Coronary artery (tissue), 2 donors: ENCODE measurements at regions not wholly inside any gene's neighbourhood (a gene's known extent, or its start where the extent isn't known, plus 50 kb on each side); places are given as distances from the start of the nearest gene placed in this dataset.

ENCODE experiments used
- DNase-seq: peaks from one replicate; pipeline ENCODE4 v3.0.0-alpha.2; 2017; ENCODE audit warnings: low spot score
- H3K27ac ChIP-seq, 2 donors: fragments of 200-600 bp; sonication (generic); one replicate each; pipeline ENCODE4 v1.5.1; 2016 to 2019
- H3K4me3 ChIP-seq: fragments of 200-600 bp; sonication (generic); 2 replicates; pipeline ENCODE4 v1.5.1; 2016; ENCODE audit warnings: mild to moderate bottlenecking, moderate library complexity
- TF ChIP-seq, protein P1 (sequence below): fragments of 200-600 bp; sonication (generic); IDR thresholded peaks from one replicate; pipeline ENCODE4 v1.5.1; 2019; ENCODE audit warnings: antibody characterized with exemption

DNA sequence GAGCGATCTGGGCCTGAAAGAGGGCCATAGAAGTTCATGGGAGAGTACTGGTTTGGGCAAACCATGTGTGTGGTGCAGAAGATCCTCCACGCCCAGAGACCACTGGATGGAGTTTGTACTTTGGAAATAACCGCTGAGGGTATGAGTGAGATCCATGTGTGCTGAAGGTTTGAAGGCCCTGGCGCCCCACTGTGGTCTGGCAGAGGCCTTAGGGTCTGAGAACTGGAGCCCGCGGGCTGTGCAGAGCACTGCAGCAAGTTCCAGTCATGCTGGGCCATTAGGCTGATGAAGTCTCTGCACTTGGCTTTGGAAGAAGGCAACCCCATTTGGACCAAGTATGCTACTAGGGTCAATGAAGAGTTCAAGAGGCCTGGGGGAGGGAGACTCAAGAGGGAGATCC lies 186.4 kb downstream of the BUD13 start:
- TF ChIP-seq, protein P1, sequence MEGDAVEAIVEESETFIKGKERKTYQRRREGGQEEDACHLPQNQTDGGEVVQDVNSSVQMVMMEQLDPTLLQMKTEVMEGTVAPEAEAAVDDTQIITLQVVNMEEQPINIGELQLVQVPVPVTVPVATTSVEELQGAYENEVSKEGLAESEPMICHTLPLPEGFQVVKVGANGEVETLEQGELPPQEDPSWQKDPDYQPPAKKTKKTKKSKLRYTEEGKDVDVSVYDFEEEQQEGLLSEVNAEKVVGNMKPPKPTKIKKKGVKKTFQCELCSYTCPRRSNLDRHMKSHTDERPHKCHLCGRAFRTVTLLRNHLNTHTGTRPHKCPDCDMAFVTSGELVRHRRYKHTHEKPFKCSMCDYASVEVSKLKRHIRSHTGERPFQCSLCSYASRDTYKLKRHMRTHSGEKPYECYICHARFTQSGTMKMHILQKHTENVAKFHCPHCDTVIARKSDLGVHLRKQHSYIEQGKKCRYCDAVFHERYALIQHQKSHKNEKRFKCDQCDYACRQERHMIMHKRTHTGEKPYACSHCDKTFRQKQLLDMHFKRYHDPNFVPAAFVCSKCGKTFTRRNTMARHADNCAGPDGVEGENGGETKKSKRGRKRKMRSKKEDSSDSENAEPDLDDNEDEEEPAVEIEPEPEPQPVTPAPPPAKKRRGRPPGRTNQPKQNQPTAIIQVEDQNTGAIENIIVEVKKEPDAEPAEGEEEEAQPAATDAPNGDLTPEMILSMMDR, result no peak
- H3K27ac ChIP-seq, result no peak overlapping the region
- no peak overlapping the region for H3K4me3 ChIP-seq
- DNase-seq, result no peak

DNA sequence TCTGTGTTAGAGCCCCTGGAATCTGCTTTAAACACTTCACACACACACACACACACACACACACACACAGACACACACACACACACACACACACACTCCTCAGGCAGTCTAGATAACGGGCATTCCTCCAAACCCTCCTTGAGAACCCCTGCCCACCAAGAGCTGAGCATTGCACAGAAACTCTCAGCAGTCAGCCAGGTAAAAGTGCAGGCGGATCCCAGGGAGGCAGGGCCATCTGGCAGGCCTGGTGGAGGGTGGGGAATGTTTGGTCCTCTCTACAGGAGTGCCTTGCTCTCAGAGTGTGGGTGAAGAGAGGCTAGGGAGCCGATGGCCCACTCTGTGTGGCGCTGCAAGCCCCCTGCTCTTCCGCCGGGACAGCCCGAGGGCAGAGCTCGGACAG lies 190.2 kb downstream of the BUD13 start:
- TF ChIP-seq, protein P1, result no peak
- DNase-seq, result no peak
- Histone ChIP-seq H3K4me3 (no peak overlapping the region), H3K27ac (no peak overlapping the region)

- no peak for DNase-seq
- no peak overlapping the region for H3K27ac ChIP-seq
- H3K4me3 ChIP-seq, result no peak overlapping the region
- TF ChIP-seq, protein P1, result no peak
These were observed 191.4 kb downstream of the BUD13 start for GRCh38 chr11:116581349-116581748.

DNA sequence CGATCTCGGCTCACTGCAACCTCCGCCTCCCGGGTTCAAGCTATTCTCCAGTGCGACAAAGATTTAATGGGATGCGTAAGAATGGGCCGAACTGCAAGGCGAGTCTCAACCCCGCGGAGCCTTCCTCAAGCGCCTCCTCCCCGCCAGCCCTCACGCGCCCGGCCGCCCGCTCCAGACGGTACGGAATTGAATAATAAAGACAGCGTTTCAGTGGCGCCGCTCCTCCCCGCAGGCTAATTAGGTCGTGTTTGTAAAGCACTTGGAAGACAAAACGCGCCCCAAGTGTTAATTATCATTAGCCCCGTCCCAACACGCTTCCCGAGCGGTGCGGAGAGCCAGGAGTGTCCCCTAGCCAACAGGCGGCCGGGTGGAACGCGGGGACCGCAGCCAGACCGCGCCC lies 192.0 kb downstream of the BUD13 start:
- DNase-seq, result no peak
- H3K4me3 ChIP-seq, result peak overlapping the region; percentile 48
- TF ChIP-seq, protein P1, result no peak
- H3K27ac ChIP-seq, result no peak overlapping the region

DNA sequence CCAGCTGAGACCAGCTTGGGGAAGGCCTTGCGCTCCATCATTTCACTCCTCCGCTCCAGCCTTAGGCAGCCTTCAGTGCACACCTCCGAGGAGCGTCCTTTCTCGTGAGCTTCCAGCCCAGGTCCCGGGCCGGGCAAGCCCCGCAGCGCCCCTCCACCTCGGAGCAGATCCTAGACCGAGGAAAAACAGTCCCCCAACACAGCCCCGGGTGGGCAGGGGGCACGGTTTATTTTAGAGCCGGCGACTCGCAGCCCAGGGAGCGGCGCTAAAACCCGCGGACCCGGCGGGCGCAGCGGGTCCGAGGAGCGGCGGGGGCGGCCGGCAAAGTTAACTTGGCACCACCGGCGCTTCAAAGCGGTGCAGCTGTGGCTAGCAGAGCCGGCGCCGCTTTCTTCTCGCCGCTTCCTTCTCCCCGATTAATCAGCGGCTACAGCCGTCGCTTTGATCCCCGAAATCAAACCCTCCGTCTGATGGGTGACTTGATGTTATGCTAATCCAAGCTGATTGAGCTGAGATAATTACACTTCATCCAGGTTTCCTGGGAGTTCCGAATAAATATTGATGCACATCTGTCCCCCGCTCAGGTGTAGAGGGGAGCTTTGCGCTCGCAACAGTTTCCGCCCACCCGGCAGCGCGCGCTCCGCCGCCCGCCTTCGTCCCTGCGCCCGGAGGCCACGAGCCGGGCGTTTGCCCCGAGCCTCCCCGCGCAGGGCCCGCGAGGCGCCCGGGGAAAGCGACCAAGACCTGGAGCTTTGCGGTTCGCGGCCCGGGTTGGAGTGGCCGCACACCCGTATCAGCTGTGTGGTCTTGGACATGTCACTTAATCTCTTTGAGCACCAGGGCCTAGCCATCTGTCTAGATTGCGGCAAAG lies 192.7 kb downstream of the BUD13 start:
- H3K27ac ChIP-seq, result no peak overlapping the region
- TF ChIP-seq, protein P1, result no peak
- H3K4me3 ChIP-seq, result peak overlapping the region; percentile 1

DNA sequence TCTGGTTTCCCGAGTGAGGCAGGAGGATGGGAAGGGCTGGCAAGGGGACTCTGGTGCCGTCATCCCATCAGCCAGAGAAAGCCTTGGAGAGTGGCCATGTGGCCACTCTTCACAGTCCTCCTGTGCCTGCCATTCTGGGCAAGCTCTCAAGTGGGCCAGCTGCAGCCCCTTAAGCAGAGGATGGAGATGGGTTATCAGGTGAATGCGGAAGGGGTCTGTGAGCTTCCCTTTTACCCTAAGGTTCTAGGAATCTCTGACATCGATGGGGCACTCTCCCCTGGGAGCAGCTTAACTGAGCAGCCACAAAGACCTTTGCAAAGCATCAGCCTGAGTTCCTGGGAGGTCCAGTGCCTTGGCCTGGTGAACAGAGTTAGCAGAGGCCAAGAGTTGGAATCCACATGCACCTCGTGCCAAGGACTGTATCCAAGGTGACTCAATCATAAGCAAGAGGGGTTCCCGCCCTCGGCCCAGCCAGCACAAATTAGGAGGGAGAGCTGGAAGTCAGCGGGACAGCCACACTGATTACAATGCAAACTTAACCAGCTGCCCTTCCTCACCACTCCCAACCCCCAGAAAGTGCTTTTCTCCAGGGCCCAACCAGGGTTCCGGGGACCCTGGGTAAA lies 193.6 kb downstream of the BUD13 start:
- H3K4me3 ChIP-seq, result no peak overlapping the region
- TF ChIP-seq, protein P1, result no peak
- no peak for DNase-seq

More for the DNA sequence above, 192.7 kb downstream of the BUD13 start:
- DNase-seq, result no peak

DNA sequence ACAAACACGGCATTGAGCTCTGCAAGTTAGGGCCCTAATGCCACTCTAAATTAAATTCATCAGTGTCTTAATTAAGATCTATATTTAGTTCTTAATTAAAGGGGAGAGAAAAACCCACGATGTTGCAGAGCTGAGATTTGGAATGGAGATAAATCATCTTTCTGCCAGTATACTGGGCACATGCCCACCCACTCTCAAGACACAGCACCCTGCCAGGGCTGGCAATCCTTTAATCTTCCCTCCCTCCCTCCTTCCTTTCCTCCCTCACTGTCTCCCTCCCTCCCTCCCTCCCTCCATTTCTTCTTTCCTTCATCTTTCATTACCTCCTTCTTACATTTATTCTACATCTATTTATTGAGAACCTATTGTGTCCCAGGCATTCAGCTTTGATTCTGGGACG lies 194.8 kb downstream of the BUD13 start:
- no peak for DNase-seq
- TF ChIP-seq, protein P1, result no peak

More for the DNA sequence above, 193.6 kb downstream of the BUD13 start:
- no peak overlapping the region for H3K27ac ChIP-seq

More for the DNA sequence above, 194.8 kb downstream of the BUD13 start:
- H3K27ac ChIP-seq, result no peak overlapping the region
- H3K4me3 ChIP-seq, result no peak overlapping the region
